Duodenal mucosa (tissue), 2 donors: ENCODE measurements at regions not wholly inside any gene's neighbourhood (a gene's known extent, or its start where the extent isn't known, plus 50 kb on each side); places are given as distances from the start of the nearest gene placed in this dataset.
"Not testable (repeated sequence)": the region's sequence is repeated elsewhere in the genome, so short reads cannot be mapped to it uniquely, and the experiment has no call there.

Source experiments
- H3K27ac ChIP-seq: one replicate; pipeline ENCODE4 v1.7.0; 2013; ENCODE audit warnings: low read depth, low read length
- H3K27me3 ChIP-seq, 2 donors: one replicate each; pipeline ENCODE4 v1.7.0; 2013; ENCODE audit warnings: low read length in 2 of 2, control low read depth in 1 of 2; ENCODE audit not compliant: insufficient read depth in 2 of 2, control insufficient read depth in 1 of 2
- H3K36me3 ChIP-seq, 2 donors: one replicate each; pipeline ENCODE4 v1.7.0; 2013; ENCODE audit warnings: low read length in 2 of 2, control low read depth in 1 of 2; ENCODE audit not compliant: insufficient read depth in 2 of 2, control insufficient read depth in 1 of 2
- H3K4me1 ChIP-seq, 2 donors: one replicate each; pipeline ENCODE4 v1.7.0; 2013; ENCODE audit warnings: low read length in 2 of 2, control low read depth in 1 of 2; ENCODE audit not compliant: insufficient read depth in 2 of 2, control insufficient read depth in 1 of 2
- H3K4me3 ChIP-seq, 2 donors: one replicate each; pipeline ENCODE4 v1.7.0; 2013; ENCODE audit warnings: low read length in 2 of 2, low read depth in 1 of 2
- H3K9ac ChIP-seq, 2 donors: one replicate each; pipeline ENCODE4 v1.7.0; 2013; ENCODE audit warnings: low read length in 2 of 2, low read depth in 1 of 2
- H3K9me3 ChIP-seq, 2 donors: one replicate each; pipeline ENCODE4 v1.7.0; 2013; ENCODE audit warnings: low read length in 2 of 2, control low read depth in 1 of 2; ENCODE audit not compliant: control insufficient read depth in 1 of 2

GRCh38 chr16:65318590-65319257, 196.9 kb upstream of the CDH11 start:
- Histone ChIP-seq H3K4me1 (no peaks in the 10 kb centered on the region), H3K4me3 (no peak overlapping the region), H3K27me3 (no peaks in the 10 kb centered on the region), H3K9me3 (peaks cover 0 to 3% of the 10 kb centered on the region in 2 donors), H3K36me3 (no peaks in the 10 kb centered on the region), H3K27ac (no peak overlapping the region), H3K9ac (no peak overlapping the region)

DNA sequence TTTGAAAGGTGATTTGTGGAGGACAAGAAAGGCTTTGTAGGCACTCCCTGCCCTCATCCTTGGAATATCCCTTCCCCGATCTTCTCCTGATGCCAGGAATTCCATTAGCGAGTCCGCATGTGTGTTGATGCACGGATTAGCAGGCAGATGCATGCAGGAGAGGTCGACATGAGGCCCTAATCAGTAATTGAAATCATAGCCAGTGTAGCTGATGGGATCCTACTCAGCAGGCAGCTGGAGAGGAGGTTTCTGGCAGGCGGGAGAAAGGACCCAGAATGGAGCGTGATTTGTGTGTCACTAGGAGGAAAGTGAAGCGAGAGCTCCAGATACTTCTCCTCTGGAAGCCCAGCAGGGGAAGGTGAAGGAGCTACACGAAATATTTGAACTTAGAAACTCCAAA, 196.3 kb upstream of the CDH11 start:
- Histone ChIP-seq H3K27me3 (no peaks in the 10 kb centered on the region), H3K27ac (no peak overlapping the region), H3K9ac (no peak overlapping the region), H3K36me3 (no peaks in the 10 kb centered on the region), H3K4me1 (no peaks in the 10 kb centered on the region), H3K4me3 (no peak overlapping the region), H3K9me3 (peaks cover 0 to 3% of the 10 kb centered on the region in 2 donors)

DNA sequence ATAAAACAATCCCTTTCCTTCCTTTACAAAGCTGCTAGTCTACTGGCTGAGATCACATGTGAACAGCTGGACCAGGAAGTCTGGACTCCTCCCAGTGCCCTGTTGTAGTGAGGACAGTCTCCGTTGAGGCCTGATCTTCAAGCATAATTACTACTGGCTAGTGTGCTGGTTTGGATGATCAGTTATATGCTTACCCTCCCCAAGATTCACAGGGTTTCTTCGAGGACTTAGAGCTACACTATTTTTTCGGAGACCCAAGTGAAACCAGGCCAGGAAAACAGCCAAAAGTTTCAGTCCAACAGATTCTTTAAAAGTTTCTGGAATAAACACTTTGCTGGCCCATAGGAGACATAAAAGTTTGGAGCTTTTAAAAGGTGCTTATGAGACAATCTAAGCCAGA, 194.9 kb upstream of the CDH11 start:
- Histone ChIP-seq H3K27ac (no peak overlapping the region), H3K36me3 (no peaks in the 10 kb centered on the region), H3K9ac (no peak overlapping the region), H3K9me3 (peaks cover 0 to 3% of the 10 kb centered on the region in 2 donors), H3K4me1 (no peaks in the 10 kb centered on the region), H3K4me3 (no peak overlapping the region), H3K27me3 (no peaks in the 10 kb centered on the region)

GRCh38 chr16:65315081-65315780, 193.4 kb upstream of the CDH11 start:
- Histone ChIP-seq H3K9ac (no peak overlapping the region), H3K4me3 (no peak overlapping the region), H3K9me3 (peaks cover 0 to 3% of the 10 kb centered on the region in 2 donors), H3K27me3 (no peaks in the 10 kb centered on the region), H3K36me3 (no peaks in the 10 kb centered on the region), H3K4me1 (no peaks in the 10 kb centered on the region), H3K27ac (no peak overlapping the region)

DNA sequence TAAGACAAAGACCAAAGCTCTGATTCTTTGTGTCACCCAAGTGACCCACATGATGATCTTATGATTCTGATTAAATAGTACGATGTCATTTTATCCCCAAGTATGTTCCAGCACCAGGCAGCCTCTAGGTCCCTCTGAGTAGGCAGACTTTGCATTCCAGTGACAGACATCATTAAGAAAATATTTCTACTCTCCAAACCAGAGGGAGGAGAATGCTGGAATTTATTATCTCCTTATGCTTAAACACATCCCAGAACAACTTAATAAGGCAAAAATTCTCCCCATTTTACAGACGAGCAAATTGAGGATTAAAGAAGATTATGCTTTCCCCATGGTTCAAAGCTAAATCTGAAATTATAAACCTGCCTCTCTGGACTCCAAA, 192.8 kb upstream of the CDH11 start:
- H3K27me3 ChIP-seq, result no peaks in the 10 kb centered on the region
- no peak overlapping the region for H3K9ac ChIP-seq
- H3K4me3 ChIP-seq, result no peak overlapping the region
- no peak overlapping the region for H3K27ac ChIP-seq
- H3K36me3 ChIP-seq, result no peaks in the 10 kb centered on the region
- H3K4me1 ChIP-seq, result no peaks in the 10 kb centered on the region
- peaks cover 0 to 3% of the 10 kb centered on the region in 2 donors for H3K9me3 ChIP-seq

GRCh38 chr16:65313936-65314626, 192.2 kb upstream of the CDH11 start:
- H3K4me3 ChIP-seq, result no peak overlapping the region
- no peaks in the 10 kb centered on the region for H3K36me3 ChIP-seq
- H3K9me3 ChIP-seq, result peaks cover 0 to 3% of the 10 kb centered on the region in 2 donors
- H3K9ac ChIP-seq, result no peak overlapping the region
- no peaks in the 10 kb centered on the region for H3K4me1 ChIP-seq
- no peaks in the 10 kb centered on the region for H3K27me3 ChIP-seq
- H3K27ac ChIP-seq, result no peak overlapping the region

- H3K27ac ChIP-seq, result no peak overlapping the region
Observed at GRCh38 chr16:65312795-65313194, 190.9 kb upstream of the CDH11 start.

DNA sequence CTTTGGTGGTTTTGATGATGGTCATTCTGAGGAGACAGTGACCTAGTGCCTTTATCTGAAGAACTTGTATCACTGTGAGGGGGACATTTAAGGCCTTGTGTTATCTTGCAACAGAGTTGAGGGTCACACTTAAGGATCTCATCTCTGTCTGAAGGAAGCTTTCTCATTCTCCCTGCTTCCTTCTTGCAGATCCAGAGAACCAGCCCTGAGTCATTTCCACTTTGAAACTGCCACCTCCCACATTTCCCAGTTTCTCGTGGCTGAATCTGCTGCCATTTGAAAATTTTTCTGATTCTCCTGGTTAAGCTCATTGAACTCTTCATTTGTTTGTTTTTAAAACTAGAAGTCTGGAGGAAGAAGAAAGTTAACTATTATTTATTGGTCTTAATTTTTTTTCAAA, 190.2 kb upstream of the CDH11 start:
- Histone ChIP-seq H3K9ac (no peak overlapping the region), H3K4me1 (no peaks in the 10 kb centered on the region), H3K27me3 (no peaks in the 10 kb centered on the region), H3K36me3 (no peaks in the 10 kb centered on the region), H3K4me3 (no peak overlapping the region), H3K27ac (no peak overlapping the region), H3K9me3 (peaks cover 0 to 3% of the 10 kb centered on the region in 2 donors)

More at GRCh38 chr16:65312795-65313194, 190.9 kb upstream of the CDH11 start:
- Histone ChIP-seq H3K27me3 (no peaks in the 10 kb centered on the region), H3K4me1 (no peaks in the 10 kb centered on the region), H3K36me3 (no peaks in the 10 kb centered on the region), H3K9ac (no peak overlapping the region), H3K4me3 (no peak overlapping the region), H3K9me3 (peaks cover 0 to 3% of the 10 kb centered on the region in 2 donors)

GRCh38 chr16:65310491-65310890, 188.6 kb upstream of the CDH11 start:
- not testable (repeated sequence) for H3K27ac ChIP-seq, H3K9ac ChIP-seq, H3K27me3 ChIP-seq, H3K4me3 ChIP-seq, H3K4me1 ChIP-seq, H3K9me3 ChIP-seq, H3K36me3 ChIP-seq

GRCh38 chr16:65309354-65309753, 187.5 kb upstream of the CDH11 start:
- Histone ChIP-seq H3K36me3 (no peaks in the 10 kb centered on the region), H3K4me3 (no peak overlapping the region), H3K27ac (no peak overlapping the region), H3K27me3 (no peaks in the 10 kb centered on the region), H3K4me1 (no peaks in the 10 kb centered on the region), H3K9me3 (no peaks in the 10 kb centered on the region), H3K9ac (no peak overlapping the region)
